HL-60 (cell line): ENCODE measurements at regions not wholly inside any gene's neighbourhood (a gene's known extent, or its start where the extent isn't known, plus 50 kb on each side); places are given as distances from the start of the nearest gene placed in this dataset.

Experiments used
- CTCF ChIP-seq: IDR thresholded peaks from one replicate; pipeline ENCODE4 v1.5.1; 2011; ENCODE audit warnings: low read length, control low read depth, inconsistent platforms; ENCODE audit not compliant: insufficient read depth
- POLR2AphosphoS5 ChIP-seq: IDR thresholded peaks from 2 replicates; pipeline ENCODE4 v1.6.1; 2012; ENCODE audit warnings: low read depth
- REST ChIP-seq: IDR thresholded peaks from 2 replicates; pipeline ENCODE4 v1.6.1; 2012; ENCODE audit warnings: low read depth; ENCODE audit not compliant: insufficient replicate concordance
- SPI1 ChIP-seq: IDR thresholded peaks from 2 replicates; pipeline ENCODE4 v1.6.1; 2012; ENCODE audit warnings: low read depth, mild to moderate bottlenecking, borderline replicate concordance

- no peak for TF ChIP-seq POLR2AphosphoS5
- no peak for TF ChIP-seq CTCF
- TF ChIP-seq REST = no peak
- TF ChIP-seq SPI1 = no peak
Observed at GRCh38 chr12:74441872-74442271, 95.8 kb upstream of the ATXN7L3B start.
